ENCODE measurements at regions not wholly inside any gene's neighbourhood (a gene's known extent, or its start where the extent isn't known, plus 50 kb on each side); places are given as distances from the start of the nearest gene placed in this dataset.

DNA sequence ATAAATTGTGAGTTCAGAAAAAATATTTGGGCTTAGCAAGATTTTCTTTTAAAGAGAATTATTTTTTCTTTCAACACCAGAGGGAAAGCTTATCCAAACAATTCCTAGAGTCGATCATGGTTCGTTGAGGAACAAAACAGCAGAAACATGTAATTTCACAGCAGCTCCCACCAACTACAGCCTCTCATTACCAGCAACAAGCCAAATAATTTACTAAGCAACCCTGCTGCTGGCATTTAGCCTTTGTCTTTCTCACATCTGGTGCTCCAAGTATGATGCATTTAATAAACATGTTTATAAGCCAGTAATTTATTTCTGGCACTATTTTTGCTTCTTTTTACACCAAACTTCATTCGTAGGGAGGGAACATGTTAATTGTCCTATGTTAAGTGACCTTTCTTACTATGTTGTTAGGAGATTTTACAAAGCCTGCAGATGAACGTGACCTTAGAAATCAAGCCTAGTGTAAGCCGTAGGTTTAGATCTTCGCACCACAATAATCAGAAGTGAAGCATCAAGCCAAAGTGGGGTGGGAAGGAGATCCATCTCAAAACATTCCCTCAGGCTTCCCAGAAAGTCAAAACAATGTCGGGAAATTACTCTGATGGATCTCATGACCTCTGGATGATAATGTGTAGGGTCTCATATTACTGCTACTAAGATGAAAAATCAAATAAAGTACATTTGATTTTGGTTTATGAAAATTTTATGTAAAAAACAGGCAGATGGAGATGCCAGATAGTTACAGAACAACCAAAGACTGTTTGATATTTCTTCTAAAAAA, 128.4 kb downstream of the RPAP3 start:
- TF ChIP-seq, protein P1, sequence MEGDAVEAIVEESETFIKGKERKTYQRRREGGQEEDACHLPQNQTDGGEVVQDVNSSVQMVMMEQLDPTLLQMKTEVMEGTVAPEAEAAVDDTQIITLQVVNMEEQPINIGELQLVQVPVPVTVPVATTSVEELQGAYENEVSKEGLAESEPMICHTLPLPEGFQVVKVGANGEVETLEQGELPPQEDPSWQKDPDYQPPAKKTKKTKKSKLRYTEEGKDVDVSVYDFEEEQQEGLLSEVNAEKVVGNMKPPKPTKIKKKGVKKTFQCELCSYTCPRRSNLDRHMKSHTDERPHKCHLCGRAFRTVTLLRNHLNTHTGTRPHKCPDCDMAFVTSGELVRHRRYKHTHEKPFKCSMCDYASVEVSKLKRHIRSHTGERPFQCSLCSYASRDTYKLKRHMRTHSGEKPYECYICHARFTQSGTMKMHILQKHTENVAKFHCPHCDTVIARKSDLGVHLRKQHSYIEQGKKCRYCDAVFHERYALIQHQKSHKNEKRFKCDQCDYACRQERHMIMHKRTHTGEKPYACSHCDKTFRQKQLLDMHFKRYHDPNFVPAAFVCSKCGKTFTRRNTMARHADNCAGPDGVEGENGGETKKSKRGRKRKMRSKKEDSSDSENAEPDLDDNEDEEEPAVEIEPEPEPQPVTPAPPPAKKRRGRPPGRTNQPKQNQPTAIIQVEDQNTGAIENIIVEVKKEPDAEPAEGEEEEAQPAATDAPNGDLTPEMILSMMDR (conservative IDR thresholded peaks at IDR 0.05; ENCODE audit: low read depth, low read length): no peak
- no peak overlapping the region for H3K4me3 ChIP-seq (ENCODE audit: low read length)
- DNase-seq (ENCODE audit: low read depth): no peak

DNA sequence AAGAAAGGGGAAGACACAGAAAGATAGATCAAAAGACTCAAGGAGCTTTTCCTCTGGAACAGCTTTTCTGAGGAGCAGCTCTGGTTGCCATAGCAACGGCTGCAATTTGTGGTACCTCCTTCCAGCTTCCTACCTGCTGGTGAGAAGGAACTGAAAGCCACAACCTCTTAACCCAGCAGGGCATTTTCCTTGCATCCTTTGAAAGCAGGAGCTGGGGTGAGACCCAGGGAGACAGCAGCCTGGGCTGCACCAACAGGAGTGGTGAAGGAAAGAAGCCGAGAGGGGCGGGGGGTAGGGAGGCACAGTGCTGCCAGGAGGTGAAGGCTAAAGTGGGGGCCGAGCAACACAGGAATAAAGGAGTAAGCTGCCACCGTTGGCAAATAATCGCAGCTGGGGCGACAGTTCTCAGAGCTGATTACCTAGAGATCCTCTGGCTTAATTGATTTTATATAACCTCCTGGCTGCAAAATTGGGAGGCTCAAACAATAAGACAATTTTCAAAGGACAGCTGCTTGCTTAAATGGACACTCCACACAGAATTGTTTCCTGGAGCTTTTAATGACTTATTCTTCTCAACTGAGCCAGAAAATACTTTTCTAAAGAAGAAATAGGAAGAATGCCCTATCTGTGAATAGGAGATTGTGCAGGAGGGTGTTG, 129.4 kb downstream of the RPAP3 start:
- no peak for DNase-seq (ENCODE audit: low read depth)
- no peak overlapping the region for H3K4me3 ChIP-seq (ENCODE audit: low read length)
- TF ChIP-seq, protein P1 (conservative IDR thresholded peaks at IDR 0.05; ENCODE audit: low read depth, low read length): no peak

DNA sequence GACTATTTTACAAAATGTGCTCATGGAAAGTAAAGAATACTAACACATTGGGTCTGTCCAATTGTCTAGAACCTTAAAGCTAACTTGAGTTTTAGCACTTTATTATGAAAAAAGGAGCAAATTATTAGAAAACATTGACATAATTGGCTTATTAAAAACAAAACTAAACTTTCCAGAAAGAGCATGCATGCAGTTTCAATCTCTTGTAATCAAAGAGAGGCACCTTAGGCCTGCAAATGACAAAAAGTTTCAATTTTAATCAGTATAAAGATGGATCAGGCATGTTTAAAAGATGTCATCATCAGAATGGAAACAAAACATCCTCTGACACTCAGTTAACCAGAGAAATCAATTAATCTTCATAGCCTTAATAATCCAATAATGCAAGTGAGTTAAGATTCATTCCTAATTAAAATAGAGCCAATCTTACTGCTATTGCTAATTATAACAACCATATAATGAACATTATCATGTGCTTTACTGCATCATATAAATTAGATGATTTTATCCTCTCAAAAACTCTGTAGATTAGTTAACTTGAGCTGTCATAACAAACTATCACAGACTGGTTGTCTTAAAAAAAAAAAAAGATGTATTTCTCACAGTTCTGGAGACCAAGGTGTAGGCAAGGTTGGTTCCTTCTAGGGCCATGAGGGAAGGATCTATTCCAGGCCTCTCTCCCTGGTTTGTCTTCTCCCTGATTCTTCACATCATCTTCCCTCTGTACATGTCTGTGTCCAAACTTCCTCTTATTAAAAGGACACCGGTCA, 131.4 kb downstream of the RPAP3 start:
- DNase-seq (ENCODE audit: low read depth): no peak
- no peak overlapping the region for H3K4me3 ChIP-seq (ENCODE audit: low read length)

DNA sequence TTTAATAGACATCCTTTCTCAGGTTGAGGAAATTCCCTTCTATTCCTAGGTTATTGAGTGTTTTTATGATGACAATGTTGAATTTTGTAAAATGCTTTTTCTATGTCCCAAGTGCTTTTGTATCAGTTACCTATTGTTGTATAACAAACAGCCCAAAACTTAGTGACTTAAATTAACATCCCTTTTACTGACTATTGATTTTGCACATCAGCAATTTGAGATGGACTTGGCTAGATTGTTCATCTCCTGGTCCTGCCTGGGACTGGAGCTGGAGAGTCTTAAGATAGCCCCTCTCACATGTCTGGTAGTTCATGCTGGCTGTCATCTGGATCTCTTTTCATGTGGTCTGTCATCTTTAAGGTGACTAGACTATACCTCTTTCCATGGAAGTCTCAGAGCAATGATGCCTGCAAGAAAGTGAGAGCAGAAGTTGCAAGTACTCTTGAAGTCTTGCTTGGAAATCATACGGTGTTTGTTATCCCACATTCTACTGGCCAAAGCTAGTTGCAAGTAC, 132.6 kb downstream of the RPAP3 start:
- DNase-seq (ENCODE audit: low read depth): no peak
- no peak overlapping the region for H3K4me3 ChIP-seq (ENCODE audit: low read length)
- TF ChIP-seq, protein P1 (conservative IDR thresholded peaks at IDR 0.05; ENCODE audit: low read depth, low read length): no peak

More for the DNA sequence above, 131.4 kb downstream of the RPAP3 start:
- TF ChIP-seq, protein P1 (conservative IDR thresholded peaks at IDR 0.05; ENCODE audit: low read depth, low read length): no peak

DNA sequence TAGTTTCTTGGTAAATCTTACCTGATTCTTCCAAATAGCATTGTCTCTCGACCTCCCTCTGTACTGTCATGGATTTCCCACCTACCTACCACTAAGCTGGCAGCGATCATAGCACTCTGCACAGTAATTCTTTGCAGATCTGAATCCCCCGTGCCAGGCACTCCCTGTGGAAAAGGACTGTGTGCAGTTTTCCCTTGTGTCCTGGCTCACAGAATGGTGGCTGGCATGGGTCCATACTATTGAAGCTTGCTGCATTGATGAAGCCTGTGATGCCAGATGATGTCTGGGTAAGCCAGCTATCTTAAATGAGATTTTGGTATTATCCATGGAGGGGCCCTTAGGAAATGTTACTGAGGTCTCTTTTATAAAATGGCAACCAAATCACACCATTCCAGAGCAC, 135.7 kb downstream of the RPAP3 start:
- no peak overlapping the region for H3K4me3 ChIP-seq (ENCODE audit: low read length)
- no peak for DNase-seq (ENCODE audit: low read depth)
- TF ChIP-seq, protein P1 (conservative IDR thresholded peaks at IDR 0.05; ENCODE audit: low read depth, low read length): no peak

DNA sequence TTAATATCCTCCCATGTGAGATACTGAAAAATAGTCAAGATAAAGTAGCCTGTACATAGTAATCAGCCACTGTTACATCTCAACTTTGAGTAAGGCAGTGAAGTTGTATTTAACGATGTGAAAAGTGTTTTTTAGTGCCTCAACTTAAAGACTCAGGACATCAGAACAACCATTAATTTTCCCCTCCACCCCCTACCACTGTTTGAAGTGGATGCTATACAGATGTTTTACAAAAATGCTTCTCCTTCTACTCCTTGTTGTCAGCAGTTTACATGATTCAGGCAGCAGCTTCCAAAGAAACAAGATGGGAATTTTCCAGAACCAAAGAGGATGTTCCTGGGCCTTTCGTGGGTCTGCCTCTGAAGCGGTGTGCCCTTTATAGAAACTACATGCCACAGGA, 143.6 kb downstream of the RPAP3 start:
- no peak overlapping the region for H3K4me3 ChIP-seq (ENCODE audit: low read length)
- TF ChIP-seq, protein P1 (conservative IDR thresholded peaks at IDR 0.05; ENCODE audit: low read depth, low read length): no peak
- DNase-seq (ENCODE audit: low read depth): no peak

All from retinal pigment epithelial cell (primary cell).